ENCODE measurements at regions not wholly inside any gene's neighbourhood (a gene's known extent, or its start where the extent isn't known, plus 50 kb on each side); places are given as distances from the start of the nearest gene placed in this dataset.

DNA sequence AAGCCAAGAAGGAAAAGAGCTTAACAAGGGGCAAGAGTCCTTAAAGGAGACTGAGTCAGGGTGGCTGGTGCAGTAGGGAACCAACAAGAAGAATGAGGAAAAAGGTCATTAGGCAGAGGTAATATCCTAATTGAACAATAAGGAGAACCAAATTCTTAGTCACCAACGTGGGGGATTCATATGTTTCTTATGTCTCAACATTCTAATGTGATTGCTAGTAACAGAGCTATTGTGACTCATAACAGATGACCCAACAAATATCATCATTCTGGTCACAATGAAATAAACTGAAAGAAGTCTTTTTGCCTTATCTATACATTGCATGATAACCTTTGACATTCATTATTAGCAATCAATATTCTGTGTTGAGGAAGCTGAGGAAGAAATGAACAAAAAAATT lies 101.6 kb downstream of the RAP2A start:
- no peak for TF ChIP-seq EZH2 (IDR thresholded peaks at IDR 0.05; ENCODE audit: insufficient read depth, low read length)
- TF ChIP-seq, protein P1, sequence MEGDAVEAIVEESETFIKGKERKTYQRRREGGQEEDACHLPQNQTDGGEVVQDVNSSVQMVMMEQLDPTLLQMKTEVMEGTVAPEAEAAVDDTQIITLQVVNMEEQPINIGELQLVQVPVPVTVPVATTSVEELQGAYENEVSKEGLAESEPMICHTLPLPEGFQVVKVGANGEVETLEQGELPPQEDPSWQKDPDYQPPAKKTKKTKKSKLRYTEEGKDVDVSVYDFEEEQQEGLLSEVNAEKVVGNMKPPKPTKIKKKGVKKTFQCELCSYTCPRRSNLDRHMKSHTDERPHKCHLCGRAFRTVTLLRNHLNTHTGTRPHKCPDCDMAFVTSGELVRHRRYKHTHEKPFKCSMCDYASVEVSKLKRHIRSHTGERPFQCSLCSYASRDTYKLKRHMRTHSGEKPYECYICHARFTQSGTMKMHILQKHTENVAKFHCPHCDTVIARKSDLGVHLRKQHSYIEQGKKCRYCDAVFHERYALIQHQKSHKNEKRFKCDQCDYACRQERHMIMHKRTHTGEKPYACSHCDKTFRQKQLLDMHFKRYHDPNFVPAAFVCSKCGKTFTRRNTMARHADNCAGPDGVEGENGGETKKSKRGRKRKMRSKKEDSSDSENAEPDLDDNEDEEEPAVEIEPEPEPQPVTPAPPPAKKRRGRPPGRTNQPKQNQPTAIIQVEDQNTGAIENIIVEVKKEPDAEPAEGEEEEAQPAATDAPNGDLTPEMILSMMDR (IDR thresholded peaks at IDR 0.05; ENCODE audit: insufficient read depth, low read depth, low read length) = no peak
